ENCODE measurements at regions not wholly inside any gene's neighbourhood (a gene's known extent, or its start where the extent isn't known, plus 50 kb on each side); places are given as distances from the start of the nearest gene placed in this dataset.
"Not testable (repeated sequence)": the region's sequence is repeated elsewhere in the genome, so short reads cannot be mapped to it uniquely, and the experiment has no call there.

- DNase-seq (ENCODE audit: low read depth in 4 of 4, low spot score in 3 of 4) = no peak
Observed at GRCh38 chr9:134525841-134526583, 115.6 kb upstream of the COL5A1 start.

GRCh38 chr9:134526584-134527477 is 114.8 kb upstream of the COL5A1 start:
- no peak for DNase-seq (ENCODE audit: low read depth in 4 of 4, low spot score in 3 of 4)

GRCh38 chr9:134530724-134531123 is 110.9 kb upstream of the COL5A1 start:
- no peak for DNase-seq (ENCODE audit: low read depth in 4 of 4, low spot score in 3 of 4)

GRCh38 chr9:134531220-134531970 is 110.2 kb upstream of the COL5A1 start:
- DNase-seq (ENCODE audit: low read depth in 4 of 4, low spot score in 3 of 4) = no peak

GRCh38 chr9:134532084-134532483 is 109.5 kb upstream of the COL5A1 start:
- no peak for DNase-seq (ENCODE audit: low read depth in 4 of 4, low spot score in 3 of 4)

GRCh38 chr9:134532661-134533060 is 108.9 kb upstream of the COL5A1 start:
- not testable (repeated sequence) for DNase-seq (ENCODE audit: low read depth in 4 of 4, low spot score in 3 of 4)

GRCh38 chr9:134533850-134534588 is 107.6 kb upstream of the COL5A1 start:
- DNase-seq (ENCODE audit: low read depth in 4 of 4, low spot score in 3 of 4) = no peak

- no peak for DNase-seq (ENCODE audit: low read depth in 4 of 4, low spot score in 3 of 4)
Observed at GRCh38 chr9:134534661-134535080, 106.9 kb upstream of the COL5A1 start.

GRCh38 chr9:134535171-134535570 is 106.4 kb upstream of the COL5A1 start:
- DNase-seq (ENCODE audit: low read depth in 4 of 4, low spot score in 3 of 4) = no peak

GRCh38 chr9:134536101-134536900 is 105.3 kb upstream of the COL5A1 start:
- no peak for DNase-seq (ENCODE audit: low read depth in 4 of 4, low spot score in 3 of 4)

GRCh38 chr9:134536931-134537330 is 104.7 kb upstream of the COL5A1 start:
- DNase-seq (ENCODE audit: low read depth in 4 of 4, low spot score in 3 of 4) = no peak

- no peak for DNase-seq (ENCODE audit: low read depth in 4 of 4, low spot score in 3 of 4)
Observed at GRCh38 chr9:134537951-134538641, 103.5 kb upstream of the COL5A1 start.

- no peak for DNase-seq (ENCODE audit: low read depth in 4 of 4, low spot score in 3 of 4)
Observed at GRCh38 chr9:134538856-134539566, 102.6 kb upstream of the COL5A1 start.

- DNase-seq (ENCODE audit: low read depth in 4 of 4, low spot score in 3 of 4) = no peak
Observed at GRCh38 chr9:134539586-134540194, 101.9 kb upstream of the COL5A1 start.

GRCh38 chr9:134540276-134541096 is 101.1 kb upstream of the COL5A1 start:
- DNase-seq (ENCODE audit: low read depth in 4 of 4, low spot score in 3 of 4) = no peak

- DNase-seq (ENCODE audit: low read depth in 4 of 4, low spot score in 3 of 4) = no peak
Observed at GRCh38 chr9:134541097-134541747, 100.4 kb upstream of the COL5A1 start.
